Lower lobe of right lung (tissue), 2 donors: ENCODE measurements at regions not wholly inside any gene's neighbourhood (a gene's known extent, or its start where the extent isn't known, plus 50 kb on each side); places are given as distances from the start of the nearest gene placed in this dataset.

ENCODE experiments used
- ATAC-seq, 2 donors: fragments of 200-7000 bp; cut with Tn5 transposase; one replicate each; pipeline ENCODE4 v1.9.1; 2020 to 2022; ENCODE audit warnings: mild to moderate bottlenecking in 2 of 2, moderate library complexity in 2 of 2
- DNase-seq: peaks from one replicate; pipeline ENCODE4 v3.0.0-alpha.2; 2020
- H3K27ac ChIP-seq: fragments of 200-600 bp; one replicate; pipeline ENCODE4 v1.8.0; 2022
- H3K27me3 ChIP-seq: fragments of 200-600 bp; one replicate; pipeline ENCODE4 v1.8.0; 2022; ENCODE audit warnings: low read depth
- H3K36me3 ChIP-seq: fragments of 200-600 bp; one replicate; pipeline ENCODE4 v1.8.0; 2022; ENCODE audit warnings: mild to moderate bottlenecking
- H3K4me1 ChIP-seq: fragments of 200-600 bp; one replicate; pipeline ENCODE4 v1.8.0; 2022
- H3K4me3 ChIP-seq: fragments of 200-600 bp; one replicate; pipeline ENCODE4 v1.8.0; 2022; ENCODE audit warnings: mild to moderate bottlenecking
- H3K9me3 ChIP-seq: fragments of 200-600 bp; one replicate; pipeline ENCODE4 v1.8.0; 2022
- CTCF ChIP-seq: fragments of 200-600 bp; IDR thresholded peaks from one replicate; pipeline ENCODE4 v1.8.0; 2022; ENCODE audit warnings: antibody characterized with exemption, mild to moderate bottlenecking
- intact Hi-C: fragments of 100-400 bp; cut with DNase I; formaldehyde crosslinking; loops from one replicate; pipeline ENCODE4 v1.11.0; 2022
- donor health status: DM: no; HTN: yes; CAD: no; lungs with severe emphysema.

GRCh38 chr7:17556247-17556956 is 257.9 kb downstream of the AHR start:
- DNase-seq (no peak), ATAC-seq (no peak)
- TF ChIP-seq CTCF, result no peak
- Histone ChIP-seq H3K27ac (no peak overlapping the region), H3K27me3 (no peaks in the 10 kb centered on the region), H3K36me3 (no peaks in the 10 kb centered on the region), H3K9me3 (no peaks in the 10 kb centered on the region), H3K4me3 (peak overlapping the region; percentile 10), H3K4me1 (peaks cover 13% of the 10 kb centered on the region)
- intact Hi-C loops, result loop anchor here (10.0 kb wide), 1 partner anchor 572 kb away; no protein-coding TSS in a partner anchor

- H3K27ac ChIP-seq, result no peak overlapping the region
- intact Hi-C loops, result loop anchor here (10.0 kb wide), 1 partner anchor 572 kb away; no protein-coding TSS in a partner anchor
- peaks cover 13% of the 10 kb centered on the region for H3K4me1 ChIP-seq
- H3K36me3 ChIP-seq, result no peaks in the 10 kb centered on the region
- ATAC-seq, result peak in 1 of 2 donors; percentile 19
- no peaks in the 10 kb centered on the region for H3K27me3 ChIP-seq
- peak overlapping the region; percentile 10 for H3K4me3 ChIP-seq
- TF ChIP-seq CTCF, result no peak
- DNase-seq, result no peak
- no peaks in the 10 kb centered on the region for H3K9me3 ChIP-seq
Observed at GRCh38 chr7:17557251-17557671, 258.8 kb downstream of the AHR start.

GRCh38 chr7:17558135-17558534 is 259.7 kb downstream of the AHR start:
- no peak for TF ChIP-seq CTCF
- H3K27ac ChIP-seq, result peak overlapping the region; percentile 44
- no peaks in the 10 kb centered on the region for H3K9me3 ChIP-seq
- DNase-seq (no peak), ATAC-seq (peak in 1 of 2 donors; percentile 37)
- intact Hi-C loops, result loop anchor here (10.0 kb wide), 1 partner anchor 573 kb away; no protein-coding TSS in a partner anchor
- H3K27me3 ChIP-seq, result no peaks in the 10 kb centered on the region
- peak overlapping the region; percentile 42 for H3K4me3 ChIP-seq
- H3K4me1 ChIP-seq, result peaks cover 13% of the 10 kb centered on the region
- no peaks in the 10 kb centered on the region for H3K36me3 ChIP-seq

- no peaks in the 10 kb centered on the region for H3K27me3 ChIP-seq
- H3K36me3 ChIP-seq, result no peaks in the 10 kb centered on the region
- H3K4me1 ChIP-seq, result peaks cover 13% of the 10 kb centered on the region
- peak overlapping the region; percentile 44 for H3K27ac ChIP-seq
- ATAC-seq (peak; percentile 82 to 88), DNase-seq (no peak)
- intact Hi-C loops, result loop anchor here (10.0 kb wide), 1 partner anchor 574 kb away; no protein-coding TSS in a partner anchor
- no peaks in the 10 kb centered on the region for H3K9me3 ChIP-seq
- H3K4me3 ChIP-seq, result peak overlapping the region; percentile 42
- no peak for TF ChIP-seq CTCF
Observed at GRCh38 chr7:17558558-17559332, 260.3 kb downstream of the AHR start.

GRCh38 chr7:17559388-17559787 is 260.9 kb downstream of the AHR start:
- Histone ChIP-seq H3K27ac (no peak overlapping the region), H3K36me3 (no peaks in the 10 kb centered on the region), H3K27me3 (no peaks in the 10 kb centered on the region), H3K4me1 (peaks cover 13% of the 10 kb centered on the region), H3K9me3 (no peaks in the 10 kb centered on the region), H3K4me3 (no peak overlapping the region)
- ATAC-seq (peak; percentile 35 to 43), DNase-seq (no peak)
- intact Hi-C loops, result loop anchor here (10.0 kb wide), 1 partner anchor 575 kb away; no protein-coding TSS in a partner anchor
- no peak for TF ChIP-seq CTCF
